Activated CD4-positive, alpha-beta memory T cell treated with anti-CD3 and anti-CD28 coated beads for 36 hours (primary cell): ENCODE measurements at regions not wholly inside any gene's neighbourhood (a gene's known extent, or its start where the extent isn't known, plus 50 kb on each side); places are given as distances from the start of the nearest gene placed in this dataset.
"Not testable (repeated sequence)": the region's sequence is repeated elsewhere in the genome, so short reads cannot be mapped to it uniquely, and the experiment has no call there.

ENCODE experiments used
- CTCF ChIA-PET: fragments of 350-600 bp; sonication (Branson Sonifier 250); formaldehyde crosslinking; loops from one replicate; lab custom pipeline; 2021; ENCODE audit warnings: antibody characterized with exemption, inconsistent platforms; lab: Charles Lee
- POLR2A ChIA-PET: fragments of 350-600 bp; sonication (Branson Sonifier 250); formaldehyde crosslinking; loops from one replicate; lab custom pipeline; 2021; ENCODE audit warnings: antibody characterized with exemption; lab: Charles Lee
- DNase-seq: peaks from one replicate; pipeline ENCODE4 v3.0.0-alpha.2; 2020
- H3K27ac Mint-ChIP-seq: one replicate; pipeline ENCODE4 v1.8.0; 2021; ENCODE audit warnings: mixed read lengths
- H3K27me3 Mint-ChIP-seq: one replicate; pipeline ENCODE4 v1.8.0; 2021; ENCODE audit warnings: mixed read lengths
- H3K36me3 Mint-ChIP-seq: one replicate; pipeline ENCODE4 v1.8.0; 2021; ENCODE audit warnings: mixed read lengths
- H3K4me1 Mint-ChIP-seq: one replicate; pipeline ENCODE4 v1.8.0; 2021; ENCODE audit warnings: low read depth, mixed read lengths
- H3K4me3 Mint-ChIP-seq: one replicate; pipeline ENCODE4 v1.8.0; 2021; ENCODE audit warnings: mild to moderate bottlenecking, mixed read lengths
- H3K9me3 Mint-ChIP-seq: one replicate; pipeline ENCODE4 v1.8.0; 2021; ENCODE audit warnings: mixed read lengths
- intact Hi-C: fragments of 100-400 bp; cut with micrococcal nuclease; formaldehyde crosslinking; loops from one replicate; pipeline ENCODE4 v1.15.1; 2023

DNA sequence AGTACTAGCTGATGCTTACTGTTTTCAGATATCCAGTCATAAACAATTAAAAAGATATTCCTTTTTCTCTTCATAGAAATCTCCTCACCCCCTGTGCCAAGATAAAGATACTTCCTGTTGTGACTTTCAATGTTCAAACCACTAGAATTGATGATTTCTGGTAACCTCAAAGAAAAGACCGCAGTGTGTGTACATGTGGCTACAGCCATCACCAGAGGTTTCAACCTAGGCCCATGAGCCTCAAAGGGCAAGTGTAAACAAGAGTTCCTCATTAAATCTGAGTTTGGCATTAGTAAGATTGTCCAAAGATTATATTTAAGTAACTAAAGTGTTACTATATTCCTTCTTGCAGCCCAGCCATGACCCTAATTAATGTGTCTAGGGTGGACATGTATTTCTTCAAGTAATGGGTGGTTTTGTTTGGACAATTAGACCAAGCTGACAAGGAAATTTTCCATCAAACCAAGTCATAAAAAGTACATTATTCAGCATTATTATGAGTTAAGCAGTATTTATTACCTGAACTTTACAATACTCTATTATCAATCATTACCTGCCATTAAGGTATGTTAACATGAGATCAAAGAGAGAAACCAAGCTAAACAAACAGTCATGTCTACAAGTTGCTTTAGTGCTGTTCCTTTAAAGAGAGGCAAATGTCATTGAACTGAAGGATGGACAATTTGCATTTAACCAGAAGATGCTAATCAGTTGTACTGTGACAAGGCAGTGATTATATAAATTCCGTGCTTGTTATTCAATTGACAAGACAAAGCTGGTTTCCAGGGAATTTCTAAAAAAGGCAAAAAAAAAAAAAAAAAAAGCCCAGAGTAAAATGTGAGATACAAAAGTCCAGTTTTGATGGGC, 382.7 kb downstream of the LNPK start:
- no peaks in the 10 kb centered on the region for H3K36me3 Mint-ChIP-seq
- no peaks in the 10 kb centered on the region for H3K9me3 Mint-ChIP-seq
- DNase-seq = no peak
- H3K4me1 Mint-ChIP-seq = no peaks in the 10 kb centered on the region
- CTCF ChIA-PET = no interaction called here
- no peaks in the 10 kb centered on the region for H3K27me3 Mint-ChIP-seq
- intact Hi-C loops = no loop called here
- POLR2A ChIA-PET = no interaction called here
- H3K27ac Mint-ChIP-seq = no peak overlapping the region
- no peak overlapping the region for H3K4me3 Mint-ChIP-seq

DNA sequence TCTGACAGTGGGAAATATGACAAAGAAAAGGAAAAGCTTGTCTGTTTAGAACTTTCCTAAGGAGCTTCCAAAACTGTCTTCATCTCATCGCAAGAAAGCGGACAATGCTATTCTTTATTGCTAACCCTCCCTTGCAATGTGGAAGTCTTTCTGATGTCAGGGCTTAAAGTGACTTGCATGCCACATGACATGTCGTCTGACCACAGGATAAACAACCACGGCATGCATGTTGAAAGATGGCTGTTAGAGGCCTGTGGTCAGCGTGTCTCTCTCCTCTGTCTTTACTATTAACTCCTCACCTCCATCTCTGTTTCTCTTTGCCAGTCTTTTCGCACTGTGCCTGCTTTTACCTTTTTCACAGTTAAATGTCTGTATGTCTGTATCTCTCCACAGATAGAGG, 389.8 kb downstream of the LNPK start:
- POLR2A ChIA-PET = no interaction called here
- no peaks in the 10 kb centered on the region for H3K4me1 Mint-ChIP-seq
- intact Hi-C loops = no loop called here
- H3K27me3 Mint-ChIP-seq = no peaks in the 10 kb centered on the region
- no peak overlapping the region for H3K27ac Mint-ChIP-seq
- no peak overlapping the region for H3K4me3 Mint-ChIP-seq
- DNase-seq = no peak
- no peaks in the 10 kb centered on the region for H3K36me3 Mint-ChIP-seq
- no peaks in the 10 kb centered on the region for H3K9me3 Mint-ChIP-seq
- CTCF ChIA-PET = no interaction called here

- Mint-ChIP-seq H3K4me3 (no peak overlapping the region), H3K36me3 (no peaks in the 10 kb centered on the region), H3K9me3 (no peaks in the 10 kb centered on the region), H3K27me3 (no peaks in the 10 kb centered on the region), H3K4me1 (no peaks in the 10 kb centered on the region), H3K27ac (no peak overlapping the region)
- CTCF ChIA-PET = no interaction called here
- POLR2A ChIA-PET = no interaction called here
- no peak for DNase-seq
- intact Hi-C loops = no loop called here
These were observed 395.8 kb downstream of the LNPK start for GRCh38 chr2:175606010-175606841.

GRCh38 chr2:175605640-175606009, 396.4 kb downstream of the LNPK start:
- ChIA-PET CTCF (no interaction called here), POLR2A (no interaction called here)
- no peaks in the 10 kb centered on the region for H3K9me3 Mint-ChIP-seq
- no peak overlapping the region for H3K27ac Mint-ChIP-seq
- intact Hi-C loops = no loop called here
- H3K4me1 Mint-ChIP-seq = no peaks in the 10 kb centered on the region
- no peak overlapping the region for H3K4me3 Mint-ChIP-seq
- H3K27me3 Mint-ChIP-seq = no peaks in the 10 kb centered on the region
- no peak for DNase-seq
- H3K36me3 Mint-ChIP-seq = no peaks in the 10 kb centered on the region

DNA sequence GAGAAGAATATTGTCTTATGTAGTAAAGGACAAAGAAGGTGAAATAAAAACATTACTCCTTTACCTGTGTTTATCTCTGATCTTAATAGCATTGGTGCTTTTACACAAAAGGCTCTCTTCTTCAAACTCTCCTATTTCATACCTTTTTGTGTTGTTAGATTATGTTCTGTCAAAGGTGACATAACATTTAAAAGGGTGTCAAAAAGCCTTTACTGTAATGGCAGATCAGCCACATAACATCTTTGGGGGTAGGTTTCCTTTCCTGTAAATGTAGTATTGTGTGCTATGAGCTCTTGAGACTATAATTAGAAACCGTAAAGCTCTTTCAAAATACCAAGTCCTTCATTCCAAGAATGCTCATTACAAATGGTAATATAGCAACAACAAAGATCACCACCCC, 400.1 kb downstream of the LNPK start:
- Mint-ChIP-seq H3K4me1 (no peaks in the 10 kb centered on the region), H3K4me3 (no peak overlapping the region), H3K27ac (no peak overlapping the region), H3K36me3 (no peaks in the 10 kb centered on the region), H3K27me3 (no peaks in the 10 kb centered on the region), H3K9me3 (no peaks in the 10 kb centered on the region)
- intact Hi-C loops = no loop called here
- ChIA-PET POLR2A (no interaction called here), CTCF (no interaction called here)
- no peak for DNase-seq

DNA sequence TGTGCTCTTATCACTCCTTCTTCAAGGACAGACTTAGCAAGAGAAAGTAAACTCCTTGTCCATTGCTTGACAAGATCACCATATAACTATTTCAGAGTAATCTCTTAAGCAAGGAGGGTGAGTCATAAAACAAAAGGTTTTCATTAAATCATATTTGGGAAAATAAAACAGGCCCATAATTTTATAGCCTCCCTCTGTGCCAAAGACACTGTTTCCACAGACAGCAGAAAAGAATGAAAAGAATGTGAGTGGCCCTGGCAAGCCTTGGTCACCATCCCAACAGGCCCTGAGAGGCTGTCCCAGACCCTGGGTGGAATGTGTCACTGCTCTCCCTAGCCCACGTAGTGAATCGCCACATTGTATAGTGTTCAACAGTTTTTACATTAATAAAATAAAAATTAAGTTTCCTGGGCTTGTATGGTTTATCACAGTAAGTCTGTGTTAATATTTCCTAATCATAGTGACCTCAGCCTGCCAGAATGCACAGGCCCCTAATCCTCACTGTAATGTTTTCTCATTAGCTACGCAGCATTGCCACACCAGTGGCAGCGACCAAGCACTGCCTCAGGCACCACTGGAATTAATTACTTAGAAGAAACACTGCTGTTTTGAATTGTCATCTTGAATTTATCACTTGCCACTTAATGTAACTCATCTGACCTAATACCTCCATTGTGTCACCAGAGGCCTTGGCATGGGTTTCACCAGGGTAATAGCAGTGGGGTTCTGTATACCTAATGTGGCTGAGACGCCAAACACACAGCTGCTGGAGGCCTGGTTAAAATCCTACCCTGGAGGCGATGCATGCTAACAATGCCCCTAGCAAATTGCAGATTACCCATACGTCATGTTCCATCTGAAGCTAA, 401.9 kb downstream of the LNPK start:
- Mint-ChIP-seq H3K4me1 (no peaks in the 10 kb centered on the region), H3K27ac (no peak overlapping the region), H3K9me3 (no peaks in the 10 kb centered on the region), H3K36me3 (no peaks in the 10 kb centered on the region), H3K4me3 (no peak overlapping the region), H3K27me3 (no peaks in the 10 kb centered on the region)
- intact Hi-C loops = no loop called here
- POLR2A ChIA-PET = no interaction called here
- CTCF ChIA-PET = no interaction called here
- no peak for DNase-seq

DNA sequence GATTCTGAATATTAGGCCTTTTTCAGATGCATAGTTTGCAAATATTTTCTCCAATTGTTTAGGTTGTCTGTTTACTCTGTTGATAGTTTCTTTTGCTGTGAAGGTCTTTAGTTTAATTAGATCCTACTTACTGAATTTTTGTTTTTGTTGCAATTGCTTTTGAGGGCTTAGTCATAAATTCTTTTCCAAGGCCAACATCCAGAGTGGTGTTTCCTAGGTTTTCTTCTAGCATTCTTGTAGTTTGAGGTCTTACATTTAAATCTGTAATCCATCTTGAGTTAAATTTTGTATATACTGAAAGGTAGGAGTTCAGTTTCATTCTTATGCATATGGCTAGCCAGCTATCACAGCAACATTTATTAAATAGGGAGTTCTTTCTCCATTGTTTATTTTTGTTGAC, 404.8 kb downstream of the LNPK start:
- Mint-ChIP-seq H3K27ac (no peak overlapping the region), H3K4me1 (no peaks in the 10 kb centered on the region), H3K27me3 (no peaks in the 10 kb centered on the region), H3K4me3 (no peak overlapping the region), H3K9me3 (no peaks in the 10 kb centered on the region), H3K36me3 (no peaks in the 10 kb centered on the region)
- DNase-seq = no peak
- intact Hi-C loops = no loop called here
- CTCF ChIA-PET = no interaction called here
- POLR2A ChIA-PET = no interaction called here

GRCh38 chr2:175595139-175595538, 406.9 kb downstream of the LNPK start:
- intact Hi-C loops = no loop called here
- H3K4me1 Mint-ChIP-seq = no peaks in the 10 kb centered on the region
- ChIA-PET POLR2A (no interaction called here), CTCF (no interaction called here)
- no peaks in the 10 kb centered on the region for H3K36me3 Mint-ChIP-seq
- DNase-seq = no peak
- no peaks in the 10 kb centered on the region for H3K27me3 Mint-ChIP-seq
- H3K27ac Mint-ChIP-seq = no peak overlapping the region
- H3K9me3 Mint-ChIP-seq = no peaks in the 10 kb centered on the region
- no peak overlapping the region for H3K4me3 Mint-ChIP-seq

- POLR2A ChIA-PET, H3K4me1 Mint-ChIP-seq, intact Hi-C loops, CTCF ChIA-PET, H3K27me3 Mint-ChIP-seq, H3K36me3 Mint-ChIP-seq, DNase-seq, H3K9me3 Mint-ChIP-seq, H3K27ac Mint-ChIP-seq, H3K4me3 Mint-ChIP-seq: not testable (repeated sequence)
These were observed 408.2 kb downstream of the LNPK start for GRCh38 chr2:175593686-175594525.

GRCh38 chr2:175588213-175588612, 406.7 kb upstream of the ATP5MC3 start:
- H3K36me3 Mint-ChIP-seq, H3K27me3 Mint-ChIP-seq, H3K4me3 Mint-ChIP-seq, H3K27ac Mint-ChIP-seq, intact Hi-C loops, POLR2A ChIA-PET, H3K4me1 Mint-ChIP-seq, CTCF ChIA-PET, DNase-seq, H3K9me3 Mint-ChIP-seq: not testable (repeated sequence)

GRCh38 chr2:175585496-175585895, 404.0 kb upstream of the ATP5MC3 start:
- intact Hi-C loops = no loop called here
- no peak overlapping the region for H3K4me3 Mint-ChIP-seq
- H3K36me3 Mint-ChIP-seq = no peaks in the 10 kb centered on the region
- H3K27ac Mint-ChIP-seq = no peak overlapping the region
- no peaks in the 10 kb centered on the region for H3K27me3 Mint-ChIP-seq
- CTCF ChIA-PET = no interaction called here
- POLR2A ChIA-PET = no interaction called here
- no peaks in the 10 kb centered on the region for H3K4me1 Mint-ChIP-seq
- H3K9me3 Mint-ChIP-seq = no peaks in the 10 kb centered on the region
- no peak for DNase-seq
